Activated CD4-positive, alpha-beta T cell treated with anti-CD3 and anti-CD28 coated beads, Interleukin-2, amount 50 U/mL, for 48 hours (primary cell): ENCODE measurements at regions not wholly inside any gene's neighbourhood (a gene's known extent, or its start where the extent isn't known, plus 50 kb on each side); places are given as distances from the start of the nearest gene placed in this dataset.

Experiments used
- DNase-seq, 2 experiments: peaks; one replicate each; pipeline ENCODE4 v3.0.0-alpha.2; 2020

DNA sequence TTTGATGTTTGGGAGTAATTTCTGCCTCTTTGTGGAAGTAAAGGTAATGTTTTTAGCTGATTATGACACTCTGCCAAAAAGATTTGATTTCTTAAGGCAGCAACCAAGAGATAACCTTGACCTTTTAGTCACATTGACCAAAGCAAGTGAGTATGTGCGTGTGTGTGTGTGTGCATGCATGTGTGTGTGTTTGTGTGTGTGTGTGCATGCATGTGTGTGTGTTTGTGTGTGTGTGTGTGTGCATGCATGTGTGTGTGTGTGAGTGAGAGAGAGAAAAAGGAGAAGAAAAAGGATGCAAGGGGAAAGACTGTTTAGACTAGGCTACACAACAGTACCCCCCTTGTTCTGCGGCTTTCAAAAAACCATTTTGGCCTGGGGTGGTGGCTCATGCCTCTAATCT is 88.1 kb upstream of the NPVF start:
- DNase-seq, result no peak

GRCh38 chr7:25318047-25318446 is 89.8 kb upstream of the NPVF start:
- no peak for DNase-seq

GRCh38 chr7:25319707-25320106 is 91.4 kb upstream of the NPVF start:
- DNase-seq, result no peak

GRCh38 chr7:25320791-25321190 is 92.5 kb upstream of the NPVF start:
- DNase-seq, result no peak

DNA sequence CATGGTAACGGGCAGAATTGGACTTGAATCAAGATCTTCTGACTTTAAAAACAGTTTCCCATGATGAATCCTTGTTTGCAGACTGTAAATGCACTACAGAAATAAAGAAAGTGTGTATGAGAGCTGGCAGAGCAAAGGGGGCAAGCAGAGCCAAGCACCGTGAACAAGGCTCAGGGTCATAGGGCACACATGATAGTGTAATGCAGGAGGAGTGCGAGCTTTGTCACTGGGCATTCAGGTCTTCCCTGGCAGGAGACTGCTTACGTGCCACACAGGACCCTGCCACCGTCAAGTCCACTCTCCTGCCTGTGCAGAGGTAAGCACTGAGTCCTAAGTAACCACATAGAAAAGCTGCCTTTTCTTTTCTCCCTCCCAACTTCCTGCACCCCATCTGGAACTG is 93.1 kb upstream of the NPVF start:
- no peak for DNase-seq

- no peak for DNase-seq
Observed at GRCh38 chr7:25322473-25322872, 94.2 kb upstream of the NPVF start.

- DNase-seq, result no peak
Observed at GRCh38 chr7:25325186-25325757, 97.0 kb upstream of the NPVF start.

DNA sequence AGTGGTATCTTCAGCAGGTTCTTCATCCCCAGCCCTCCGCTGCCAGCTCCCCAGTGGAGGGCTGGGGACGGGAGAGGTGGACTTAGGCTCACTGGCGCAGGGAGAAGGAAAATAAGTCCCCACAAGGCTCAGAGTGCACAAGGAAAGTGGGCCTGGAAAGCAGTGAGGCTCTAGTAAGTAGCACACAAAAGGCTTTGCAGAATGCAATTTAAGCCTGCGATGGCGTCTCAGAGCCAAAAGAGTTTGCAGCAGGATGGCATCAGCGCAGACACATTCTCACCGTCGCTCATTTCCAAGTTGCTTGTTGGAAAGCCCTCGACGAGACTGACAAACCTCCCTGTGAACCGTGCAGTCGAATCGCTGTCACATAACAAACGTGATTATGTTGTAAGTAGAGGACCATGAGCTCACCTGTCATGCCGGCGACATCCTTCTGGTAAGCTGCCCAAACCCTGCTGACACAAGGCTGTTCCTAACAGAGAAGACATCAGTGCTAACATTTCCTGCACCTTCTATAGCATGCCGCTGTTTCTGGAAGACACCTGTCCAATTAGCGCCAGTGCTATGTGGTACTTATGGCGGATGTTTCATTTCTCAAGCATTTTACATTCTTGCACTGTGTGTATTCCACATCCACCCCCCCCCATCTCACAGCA is 98.3 kb upstream of the NPVF start:
- no peak for DNase-seq

GRCh38 chr7:25329815-25330214 is 101.5 kb upstream of the NPVF start:
- DNase-seq, result no peak

DNA sequence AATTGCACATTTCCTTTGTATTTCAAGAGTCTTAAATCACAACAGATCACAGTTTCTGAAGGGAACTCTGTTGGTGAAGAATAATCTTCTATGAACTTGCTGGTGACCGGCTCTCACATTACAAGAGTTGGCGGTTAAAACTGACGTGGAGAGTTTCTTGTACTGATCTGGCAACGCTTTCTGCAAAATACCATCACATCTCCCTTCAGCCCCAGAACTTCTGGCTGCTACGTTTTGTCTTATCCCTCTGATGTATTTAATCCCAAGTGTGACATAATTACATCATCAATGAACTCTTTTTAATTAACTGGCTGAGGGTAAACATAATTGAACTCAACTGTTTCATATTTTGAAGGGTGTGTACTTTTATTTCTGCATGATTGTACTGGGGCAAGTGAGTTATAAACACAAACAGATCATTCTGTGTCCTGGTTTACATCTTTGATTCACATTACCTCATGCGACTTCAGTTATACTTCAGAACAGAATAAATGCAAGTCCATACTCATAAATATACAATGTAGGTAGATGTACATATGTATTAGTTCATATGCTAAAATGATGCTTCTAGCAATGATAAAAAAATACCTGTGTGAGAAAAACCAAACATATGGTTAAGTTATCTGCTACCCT is 105.1 kb upstream of the NPVF start:
- DNase-seq, result no peak

GRCh38 chr7:25347360-25348066 is 119.2 kb upstream of the NPVF start:
- DNase-seq, result no peak

GRCh38 chr7:25348104-25348503 is 119.8 kb upstream of the NPVF start:
- no peak for DNase-seq

- no peak for DNase-seq
Observed at GRCh38 chr7:25349283-25350017, 121.2 kb upstream of the NPVF start.

DNA sequence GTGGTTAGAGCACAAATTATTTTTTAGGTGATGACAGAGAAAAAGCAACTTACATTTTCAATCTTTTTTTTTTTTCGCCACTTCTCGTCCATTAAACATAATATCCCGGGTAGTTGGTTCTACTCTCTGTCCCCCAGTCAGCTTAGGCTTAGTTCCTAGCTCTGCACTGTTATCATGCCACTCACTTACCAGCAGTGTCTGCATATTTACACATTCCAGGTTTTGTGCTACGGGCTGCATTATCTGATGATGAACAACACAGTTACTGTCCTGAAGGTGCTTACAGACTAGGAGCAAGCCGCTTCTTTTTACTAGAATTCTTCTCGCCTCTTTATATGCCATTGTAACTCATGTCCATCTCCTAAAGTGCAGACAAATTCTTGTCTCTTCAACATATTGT is 121.8 kb upstream of the NPVF start:
- no peak for DNase-seq

- DNase-seq, result no peak
Observed at GRCh38 chr7:25351761-25352160, 123.5 kb upstream of the NPVF start.

DNA sequence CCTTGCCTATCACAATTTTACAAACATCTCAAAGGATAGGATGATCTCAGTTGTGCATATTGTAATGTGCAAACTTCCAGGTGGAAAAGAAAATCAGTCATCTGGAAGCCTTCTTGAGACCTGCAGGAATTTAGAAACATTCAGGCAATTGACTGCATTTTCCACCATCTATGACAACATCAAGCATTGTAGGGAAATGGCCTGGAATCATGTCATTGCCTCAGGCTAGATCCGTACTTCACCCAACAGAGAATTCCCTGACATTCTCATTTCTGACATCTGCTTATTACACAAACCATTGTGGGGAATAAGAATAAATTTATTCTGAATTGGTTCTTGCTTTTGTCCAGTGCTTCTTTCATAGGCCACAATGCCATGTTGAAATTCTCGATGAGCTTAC is 124.9 kb upstream of the NPVF start:
- no peak for DNase-seq

DNA sequence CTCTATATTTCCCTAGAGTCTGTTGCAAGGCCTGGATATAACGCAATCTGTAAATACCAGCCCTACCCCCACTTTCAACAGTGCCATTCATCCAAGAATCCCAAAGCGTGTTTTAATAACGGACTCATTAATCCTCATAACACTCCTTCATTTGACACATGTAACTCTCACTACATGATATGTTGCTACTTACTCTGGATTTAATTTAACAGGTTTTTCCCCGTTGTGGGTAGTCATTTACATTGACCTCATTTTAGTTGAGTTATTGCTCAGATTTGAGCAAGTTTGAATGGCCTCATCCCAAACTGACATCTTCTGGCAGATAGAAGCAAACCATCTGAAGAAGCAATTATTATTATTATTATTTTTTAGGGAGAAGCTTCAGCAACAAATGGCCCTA is 125.4 kb upstream of the NPVF start:
- DNase-seq, result no peak

DNA sequence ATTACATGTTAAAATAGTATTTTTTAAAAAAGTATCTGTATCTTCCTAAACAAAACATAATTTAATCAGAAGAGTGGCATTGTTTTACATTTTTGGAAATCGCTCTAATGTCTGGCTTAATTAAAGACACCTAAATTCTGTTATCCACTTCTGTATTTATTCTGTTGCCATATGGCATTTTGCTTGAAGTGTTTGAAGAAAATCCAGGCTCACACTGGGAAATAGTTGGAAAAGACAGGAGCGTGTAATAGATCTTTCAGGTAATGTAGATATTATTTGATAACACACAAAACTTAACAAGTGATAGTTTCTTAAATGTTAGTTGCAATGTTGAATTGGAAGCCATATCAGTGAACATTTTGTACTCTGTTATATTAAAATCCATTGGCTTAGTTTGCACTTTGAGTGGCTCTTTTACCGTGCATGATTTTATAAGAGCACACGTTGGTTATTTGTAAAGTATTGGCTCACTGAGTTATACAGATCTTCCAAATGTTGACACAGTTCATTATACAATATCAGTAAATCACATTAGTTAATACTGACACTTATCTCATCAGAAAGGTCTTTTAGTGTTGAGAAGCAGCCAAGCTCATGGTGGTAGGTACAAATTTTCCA is 128.4 kb upstream of the NPVF start:
- DNase-seq, result no peak

- no peak for DNase-seq
Observed at GRCh38 chr7:25358926-25359325, 130.6 kb upstream of the NPVF start.

DNA sequence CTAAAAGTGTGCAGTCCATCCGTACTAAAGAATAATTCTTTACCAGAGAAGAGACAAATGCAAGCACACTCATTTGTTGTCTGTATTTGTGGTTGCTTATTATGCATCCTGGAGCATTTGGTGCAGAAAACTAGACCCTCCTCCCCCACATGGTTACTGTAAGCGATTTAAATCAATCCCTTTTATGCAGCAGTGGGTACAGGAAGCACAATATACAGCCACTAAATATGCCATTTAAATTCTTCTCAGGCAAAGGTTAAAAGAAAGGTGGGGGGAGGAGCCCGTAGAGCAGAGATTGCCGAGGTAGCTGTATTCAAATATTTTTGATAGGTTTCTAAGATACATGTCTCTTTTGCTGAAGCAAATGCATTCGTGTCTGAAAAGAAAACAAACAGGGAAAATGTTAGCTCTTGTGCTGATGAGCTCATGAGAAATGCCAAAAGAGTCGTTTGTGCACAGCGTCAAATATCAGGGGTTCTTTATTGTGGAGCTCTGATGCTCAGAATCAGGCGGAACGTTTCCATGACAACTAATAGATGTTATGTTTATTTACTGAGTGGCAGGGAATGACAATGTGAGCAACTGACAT is 131.3 kb upstream of the NPVF start:
- DNase-seq, result no peak

DNA sequence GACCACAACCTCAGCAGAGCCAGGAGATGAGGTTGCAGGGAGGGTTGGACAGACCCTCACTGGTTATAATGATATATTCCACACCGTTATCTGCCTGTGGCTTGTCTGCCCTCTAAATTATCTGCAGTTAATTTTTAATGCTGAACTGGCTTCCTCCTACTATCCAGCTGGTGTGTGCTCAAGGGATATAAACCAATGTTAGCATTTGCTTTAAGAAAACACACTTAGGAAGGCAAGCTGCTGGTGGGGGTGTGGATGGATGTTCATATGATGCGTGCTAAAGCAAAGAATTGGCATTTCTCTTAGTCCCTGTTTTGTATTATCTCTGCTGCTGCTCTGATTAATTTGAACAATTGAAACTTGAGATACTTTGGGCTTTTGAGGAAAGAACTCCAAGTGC is 132.2 kb upstream of the NPVF start:
- no peak for DNase-seq

GRCh38 chr7:25361387-25361786 is 133.1 kb upstream of the NPVF start:
- DNase-seq, result no peak

GRCh38 chr7:25361863-25362262 is 133.6 kb upstream of the NPVF start:
- DNase-seq, result no peak
